ENCODE measurements at regions not wholly inside any gene's neighbourhood (a gene's known extent, or its start where the extent isn't known, plus 50 kb on each side); places are given as distances from the start of the nearest gene placed in this dataset.

DNA sequence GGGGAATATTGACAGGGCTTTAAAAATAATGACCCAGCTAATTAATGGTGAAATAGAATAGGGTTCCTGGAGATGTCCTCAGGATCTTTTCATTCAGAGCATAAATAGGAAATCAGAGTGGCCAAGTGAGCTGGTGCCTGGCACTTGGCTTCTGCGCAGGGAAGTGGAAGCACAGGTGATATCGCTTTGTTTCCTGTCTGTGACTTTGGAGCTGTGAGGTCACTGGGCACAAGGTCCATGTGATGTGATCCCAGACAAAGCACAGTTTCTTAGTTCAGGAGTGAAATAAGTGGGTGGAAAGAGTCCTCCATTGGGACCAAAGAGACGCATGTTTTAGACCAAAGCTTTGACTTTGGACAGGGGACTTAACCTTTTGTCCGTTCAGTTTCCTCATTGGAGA lies 338.3 kb downstream of the CYRIA start:
- Histone ChIP-seq H3K4me1 (ENCODE audit: control insufficient read depth, insufficient read depth, low read length) (no peaks in the 10 kb centered on the region), H2BK20ac (ENCODE audit: low read depth, low read length) (no peak overlapping the region), H4K20me1 (ENCODE audit: insufficient read depth, low read length) (no peaks in the 10 kb centered on the region), H3K4me2 (ENCODE audit: low read depth, low read length) (no peak overlapping the region), H4K8ac (ENCODE audit: low read depth in 2 of 2, low read length in 2 of 2) (no peak overlapping the region), H4K5ac (ENCODE audit: low read depth, low read length) (no peak overlapping the region), H2AFZ (replicated peaks; ENCODE audit: low read length, poor library complexity) (no peak overlapping the region), H3K27me3 (ENCODE audit: control insufficient read depth, insufficient read depth, low read length) (no peaks in the 10 kb centered on the region), H4K91ac (ENCODE audit: insufficient read depth, low read depth, low read length) (no peak overlapping the region), H3K9ac (ENCODE audit: low read depth, low read length) (no peak overlapping the region), H3K56ac (ENCODE audit: extremely low read depth, insufficient read depth, low read length) (no peak overlapping the region), H2AK9ac (replicated peaks; ENCODE audit: low read depth, low read length, poor library complexity) (no peak overlapping the region), H3K27ac (ENCODE audit: insufficient read depth, low read length) (no peak overlapping the region), H3K9me1 (ENCODE audit: insufficient read depth, low read length) (no peaks in the 10 kb centered on the region), H2BK120ac (ENCODE audit: low read depth, low read length) (no peak overlapping the region), H2AK5ac (ENCODE audit: low read depth, low read length) (no peak overlapping the region), H3K18ac (ENCODE audit: low read depth, low read length) (no peak overlapping the region), H3K79me1 (ENCODE audit: low read depth in 1 of 2, low read length in 2 of 2) (no peaks in the 10 kb centered on the region), H3K23ac (ENCODE audit: low read depth, low read length) (no peak overlapping the region), H3K9me3 (ENCODE audit: control insufficient read depth, insufficient read depth, low read length) (peaks cover 44% of the 10 kb centered on the region), H2BK15ac (ENCODE audit: low read depth, low read length) (no peak overlapping the region), H3K4me3 (ENCODE audit: insufficient read depth, low read depth, low read length) (no peak overlapping the region), H3K4ac (ENCODE audit: low read depth, low read length) (no peak overlapping the region), H3K14ac (replicated peaks; ENCODE audit: low read depth, low read length) (no peak overlapping the region), H3K36me3 (ENCODE audit: control insufficient read depth, insufficient read depth, low read length) (no peaks in the 10 kb centered on the region), H2BK5ac (ENCODE audit: low read depth, low read length, poor library complexity, severe bottlenecking) (no peak overlapping the region)
- 80% methylated on average over 1 of the region's 4 CpGs; no CpG with 5 or more reads in 1 of the 2 experiments for WGBS, 2 experiments (ENCODE audit: extremely low coverage in 2 of 2, insufficient read length in 1 of 2)
- dilution Hi-C loops (cut with HindIII; ENCODE audit: low sequenced_read_pairs, unreplicated experiment): no loop called here
- ChIA-PET POLR2A (ENCODE audit: unreplicated experiment) (no interaction called here), CTCF (no interaction called here)
- DNase-seq (no peak), ATAC-seq (ENCODE audit: low read depth) (no peak)
- in situ Hi-C loops (cut with MboI; ENCODE audit: low sequenced_read_pairs): no loop called here
- BruUV-seq (replicated peaks): no TSS peak
- TF ChIP-seq FOS (IDR thresholded peaks at IDR 0.05; ENCODE audit: low read depth, low read length) (no peak), NFE2L2 (IDR thresholded peaks at IDR 0.05; ENCODE audit: low read depth, low read length) (no peak), CEBPB (IDR thresholded peaks at IDR 0.05; ENCODE audit: low read depth, low read length) (no peak), BHLHE40 (IDR thresholded peaks at IDR 0.05; ENCODE audit: low read depth, low read length) (no peak), RFX5 (IDR thresholded peaks at IDR 0.05; ENCODE audit: low read depth, low read length) (no peak), ELK1 (IDR thresholded peaks at IDR 0.05; ENCODE audit: borderline replicate concordance, low read depth, low read length) (no peak), POLR2A (IDR thresholded peaks at IDR 0.05; ENCODE audit: low read depth, low read length) (no peak), MAFK (IDR thresholded peaks at IDR 0.05; ENCODE audit: low read depth, low read length) (no peak), RAD21 (IDR thresholded peaks at IDR 0.05; ENCODE audit: low read length) (no peak)
- intact Hi-C loops (cut with micrococcal nuclease): no loop called here

All from IMR-90 (cell line).